ENCODE measurements at regions not wholly inside any gene's neighbourhood (a gene's known extent, or its start where the extent isn't known, plus 50 kb on each side); places are given as distances from the start of the nearest gene placed in this dataset.

DNA sequence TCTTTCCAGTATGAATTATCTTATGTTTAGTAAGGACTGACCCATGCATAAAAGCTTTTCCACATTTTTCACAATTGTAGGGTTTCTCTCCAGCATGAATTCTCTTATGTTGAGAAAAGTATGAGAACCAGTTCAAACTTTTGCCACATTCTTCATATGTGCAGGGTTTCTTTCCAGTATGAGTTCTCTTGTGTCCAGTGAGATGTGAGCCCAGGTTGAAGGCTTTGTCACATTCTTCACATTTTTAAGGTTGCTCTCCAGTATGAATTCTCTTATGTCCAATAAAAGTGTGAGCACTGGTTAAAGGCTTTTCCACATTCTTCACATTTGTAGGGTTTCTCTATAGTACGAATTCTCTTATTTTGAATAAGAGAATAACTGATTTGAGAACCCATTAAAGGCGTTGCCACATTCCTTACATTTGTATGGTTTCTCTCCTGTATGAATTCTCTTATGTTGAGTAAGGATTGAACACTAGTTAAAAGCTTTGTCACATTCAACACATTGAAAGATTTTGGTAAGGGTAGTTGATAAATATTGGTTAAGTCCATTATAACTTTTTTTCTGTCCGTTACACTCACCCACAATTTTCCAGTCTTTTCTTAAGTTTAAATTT is 911.0 kb upstream of the ZNF722 start:
- FAIRE-seq, result no peak
- no peak for DNase-seq (ENCODE audit: low read depth)
- no peak overlapping the region for H3K4me3 ChIP-seq (ENCODE audit: low read depth, low read length)
- H3K27me3 ChIP-seq (ENCODE audit: control insufficient read depth, insufficient read depth, low read length), result no peaks in the 10 kb centered on the region
- no peaks in the 10 kb centered on the region for H3K36me3 ChIP-seq (ENCODE audit: control insufficient read depth, insufficient read depth, low read length)
- TF ChIP-seq, protein P1, sequence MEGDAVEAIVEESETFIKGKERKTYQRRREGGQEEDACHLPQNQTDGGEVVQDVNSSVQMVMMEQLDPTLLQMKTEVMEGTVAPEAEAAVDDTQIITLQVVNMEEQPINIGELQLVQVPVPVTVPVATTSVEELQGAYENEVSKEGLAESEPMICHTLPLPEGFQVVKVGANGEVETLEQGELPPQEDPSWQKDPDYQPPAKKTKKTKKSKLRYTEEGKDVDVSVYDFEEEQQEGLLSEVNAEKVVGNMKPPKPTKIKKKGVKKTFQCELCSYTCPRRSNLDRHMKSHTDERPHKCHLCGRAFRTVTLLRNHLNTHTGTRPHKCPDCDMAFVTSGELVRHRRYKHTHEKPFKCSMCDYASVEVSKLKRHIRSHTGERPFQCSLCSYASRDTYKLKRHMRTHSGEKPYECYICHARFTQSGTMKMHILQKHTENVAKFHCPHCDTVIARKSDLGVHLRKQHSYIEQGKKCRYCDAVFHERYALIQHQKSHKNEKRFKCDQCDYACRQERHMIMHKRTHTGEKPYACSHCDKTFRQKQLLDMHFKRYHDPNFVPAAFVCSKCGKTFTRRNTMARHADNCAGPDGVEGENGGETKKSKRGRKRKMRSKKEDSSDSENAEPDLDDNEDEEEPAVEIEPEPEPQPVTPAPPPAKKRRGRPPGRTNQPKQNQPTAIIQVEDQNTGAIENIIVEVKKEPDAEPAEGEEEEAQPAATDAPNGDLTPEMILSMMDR (IDR thresholded peaks at IDR 0.05; ENCODE audit: insufficient read depth, low read length, severe bottlenecking), result no peak

DNA sequence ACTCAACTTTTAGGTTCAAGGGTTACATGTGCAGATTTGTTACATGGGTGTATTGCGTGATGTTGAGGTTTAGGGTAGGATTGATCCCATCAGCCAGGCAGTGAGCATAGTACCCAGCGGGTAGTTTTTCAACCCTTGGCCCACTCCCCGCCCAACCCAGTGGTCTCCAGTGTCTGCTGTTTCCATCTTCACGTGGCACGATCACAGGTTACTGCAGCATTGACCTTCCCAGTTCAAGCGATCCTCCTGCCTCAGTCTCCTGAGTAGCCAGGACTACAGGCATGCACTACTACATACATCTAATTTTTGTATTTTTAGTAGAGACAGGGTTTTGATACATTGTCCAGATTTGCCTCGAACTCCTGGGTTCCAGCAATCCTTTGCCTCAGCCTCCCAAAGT is 905.7 kb upstream of the ZNF722 start:
- H3K27me3 ChIP-seq (ENCODE audit: control insufficient read depth, insufficient read depth, low read length), result no peaks in the 10 kb centered on the region
- no peak overlapping the region for H3K4me3 ChIP-seq (ENCODE audit: low read depth, low read length)
- TF ChIP-seq, protein P1 (IDR thresholded peaks at IDR 0.05; ENCODE audit: insufficient read depth, low read length, severe bottlenecking), result no peak
- DNase-seq (ENCODE audit: low read depth) (no peak), FAIRE-seq (no peak)
- no peaks in the 10 kb centered on the region for H3K36me3 ChIP-seq (ENCODE audit: control insufficient read depth, insufficient read depth, low read length)

DNA sequence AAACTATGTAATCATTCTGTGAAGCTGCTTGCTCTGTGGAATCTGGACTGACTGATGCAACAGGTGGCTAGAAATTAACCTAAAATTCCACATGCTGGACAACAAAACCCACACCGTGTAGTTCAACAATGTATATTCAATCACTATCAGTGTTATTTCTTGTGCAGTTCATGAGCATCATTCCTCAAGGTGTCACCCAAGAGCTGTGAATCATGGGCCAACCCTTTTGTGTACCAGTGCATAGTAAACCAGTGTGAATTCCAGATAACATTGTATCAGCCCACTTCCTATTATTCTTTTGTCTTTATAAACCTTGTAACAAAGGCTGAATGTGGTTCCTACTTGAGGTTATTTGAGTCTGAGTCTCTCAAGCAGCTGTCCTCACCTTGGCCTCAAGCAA is 905.2 kb upstream of the ZNF722 start:
- FAIRE-seq (no peak), DNase-seq (ENCODE audit: low read depth) (no peak)
- no peaks in the 10 kb centered on the region for H3K27me3 ChIP-seq (ENCODE audit: control insufficient read depth, insufficient read depth, low read length)
- H3K4me3 ChIP-seq (ENCODE audit: low read depth, low read length), result no peak overlapping the region
- TF ChIP-seq, protein P1 (IDR thresholded peaks at IDR 0.05; ENCODE audit: insufficient read depth, low read length, severe bottlenecking), result no peak
- H3K36me3 ChIP-seq (ENCODE audit: control insufficient read depth, insufficient read depth, low read length), result no peaks in the 10 kb centered on the region

DNA sequence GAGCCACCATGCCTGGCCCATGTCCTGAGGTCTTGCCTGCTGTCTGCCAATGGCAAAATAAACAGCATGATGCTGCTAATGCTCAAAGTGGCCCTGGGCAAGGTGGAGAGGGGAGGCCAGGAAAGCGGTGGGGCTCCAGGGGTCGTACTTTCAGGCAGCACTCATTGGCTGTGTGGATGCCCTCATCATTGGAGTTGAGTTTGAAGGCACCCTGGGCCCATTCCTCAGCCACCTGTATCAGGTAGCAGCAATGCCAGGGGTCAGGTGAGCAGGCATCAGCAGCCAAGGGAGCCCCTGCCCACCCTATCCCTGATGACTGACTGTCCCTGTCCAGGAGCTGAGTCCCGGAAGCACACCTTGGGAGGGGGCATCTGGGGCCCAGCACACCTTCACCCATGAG is 902.5 kb upstream of the ZNF722 start:
- no peak overlapping the region for H3K4me3 ChIP-seq (ENCODE audit: low read depth, low read length)
- no peak for FAIRE-seq
- TF ChIP-seq, protein P1 (IDR thresholded peaks at IDR 0.05; ENCODE audit: insufficient read depth, low read length, severe bottlenecking), result no peak
- DNase-seq (ENCODE audit: low read depth), result no peak
- no peaks in the 10 kb centered on the region for H3K27me3 ChIP-seq (ENCODE audit: control insufficient read depth, insufficient read depth, low read length)
- H3K36me3 ChIP-seq (ENCODE audit: control insufficient read depth, insufficient read depth, low read length), result no peaks in the 10 kb centered on the region

DNA sequence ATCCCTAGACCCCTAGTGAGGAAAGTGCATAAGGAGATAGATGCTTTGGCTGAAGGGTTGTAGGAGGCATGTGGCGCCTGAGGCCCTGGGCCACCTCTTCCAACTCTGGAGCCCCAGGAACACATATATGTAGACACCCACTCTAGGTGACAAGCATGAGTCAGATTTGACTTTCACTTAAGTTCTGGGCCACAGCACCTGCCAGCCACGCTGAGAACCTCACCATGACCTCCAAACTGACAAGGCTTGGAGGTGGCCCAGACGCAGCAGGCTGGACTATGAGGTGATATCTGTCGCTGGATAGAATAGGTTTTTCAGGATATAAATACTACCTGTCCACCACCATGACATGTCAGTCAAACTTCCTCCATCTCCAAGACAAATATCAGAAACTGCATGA is 894.0 kb upstream of the ZNF722 start:
- H3K27me3 ChIP-seq (ENCODE audit: control insufficient read depth, insufficient read depth, low read length), result no peaks in the 10 kb centered on the region
- no peak for FAIRE-seq

More for the DNA sequence above, 894.0 kb upstream of the ZNF722 start:
- H3K36me3 ChIP-seq (ENCODE audit: control insufficient read depth, insufficient read depth, low read length), result no peaks in the 10 kb centered on the region
- H3K4me3 ChIP-seq (ENCODE audit: low read depth, low read length), result no peak overlapping the region
- TF ChIP-seq, protein P1 (IDR thresholded peaks at IDR 0.05; ENCODE audit: insufficient read depth, low read length, severe bottlenecking), result no peak
- DNase-seq (ENCODE audit: low read depth), result no peak

Data from bronchial epithelial cell (primary cell).